Aorta (tissue), 5 donors: ENCODE measurements at regions not wholly inside any gene's neighbourhood (a gene's known extent, or its start where the extent isn't known, plus 50 kb on each side); places are given as distances from the start of the nearest gene placed in this dataset.

Experiments used
- ATAC-seq: fragments of 200-7000 bp; cut with Tn5 transposase; one replicate; pipeline ENCODE4 v1.9.1; 2022; ENCODE audit warnings: moderate library complexity; ENCODE audit not compliant: low FRiP score
- DNase-seq, 2 donors: peaks; one replicate each; pipeline ENCODE4 v3.0.0-alpha.2; 2020
- H3K27ac ChIP-seq, 2 donors: one replicate each; pipeline ENCODE4 v1.5.1; 2013; ENCODE audit warnings: low read length in 2 of 2, mild to moderate bottlenecking in 2 of 2, moderate library complexity in 2 of 2, control low read depth in 1 of 2, inconsistent platforms in 1 of 2, low read depth in 1 of 2
- H3K27me3 ChIP-seq, 2 donors: one replicate each; pipeline ENCODE4 v1.6.1; 2013; ENCODE audit warnings: control low read depth in 1 of 2, low read length in 1 of 2, mild to moderate bottlenecking in 1 of 2, moderate library complexity in 1 of 2; ENCODE audit not compliant: insufficient read depth in 2 of 2, control insufficient read depth in 1 of 2
- H3K36me3 ChIP-seq, 2 donors: one replicate each; pipeline ENCODE4 v1.6.1; 2013; ENCODE audit warnings: control low read depth in 1 of 2, low read length in 1 of 2, mild to moderate bottlenecking in 1 of 2; ENCODE audit not compliant: insufficient read depth in 2 of 2, control insufficient read depth in 1 of 2
- H3K4me1 ChIP-seq, 2 donors: one replicate each; pipeline ENCODE4 v1.6.1; 2013; ENCODE audit warnings: low read length in 2 of 2, control low read depth in 1 of 2, mild to moderate bottlenecking in 1 of 2, moderate library complexity in 1 of 2; ENCODE audit not compliant: insufficient read depth in 2 of 2, control insufficient read depth in 1 of 2
- H3K4me3 ChIP-seq, 2 donors: one replicate each; pipeline ENCODE4 v1.5.1; 2013; ENCODE audit warnings: low read length in 2 of 2, control low read depth in 1 of 2, mild to moderate bottlenecking in 1 of 2
- H3K9me3 ChIP-seq: one replicate; pipeline ENCODE4 v1.6.1; 2013; ENCODE audit warnings: mild to moderate bottlenecking, low read length; ENCODE audit not compliant: control insufficient read depth
- WGBS, 2 donors: extraction: QIAGEN DNeasy Blood & Tissue Kit; methylation state at CpG; one replicate each; pipeline ENCODE4 v1.1.7; 2013; 5-methylcytosine and 5-hydroxymethylcytosine counted together
- intact Hi-C, 2 donors: fragments of 100-400 bp; cut with DNase I; formaldehyde crosslinking; loops; one replicate each; pipeline versions ENCODE4 v1.14.2 to v1.15.0; 2022
- donor health status: healthy with polysubstance abuse.
- donor health status: Bipolar disorder and iron deficiency.
- donor health status: DM: no; HTN: no; CAD: no.
- donor health status: DM: no; HTN: no; CAD: no.
- donor health status: DM: yes; HTN: yes; CAD: no.

DNA sequence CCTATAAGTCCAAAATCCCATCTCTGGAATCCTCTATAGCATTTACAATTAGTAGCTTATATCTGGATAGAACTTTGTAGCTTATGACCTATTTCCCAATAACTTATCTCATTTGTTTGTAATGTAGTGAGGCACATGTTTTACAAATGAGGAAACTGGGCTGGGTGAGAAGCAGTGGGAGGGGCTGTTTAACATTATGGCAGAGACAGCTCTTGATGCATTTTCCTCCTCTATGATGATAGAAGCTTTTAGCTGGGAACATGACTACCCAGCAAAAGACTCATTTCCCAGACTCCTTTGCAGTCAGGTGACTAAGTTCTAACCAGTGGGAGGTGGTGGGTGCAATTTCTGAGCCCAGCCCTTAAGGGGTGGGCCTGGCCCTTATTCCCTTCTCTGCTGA is 179.7 kb downstream of the TTC8 start:
- H3K27me3 ChIP-seq, result peaks cover 0 to under 1% of the 10 kb centered on the region in 2 donors
- ATAC-seq (no peak), DNase-seq (no peak)
- H3K27ac ChIP-seq, result no peak overlapping the region
- no peak overlapping the region for H3K4me3 ChIP-seq
- intact Hi-C loops, result no loop called here
- H3K4me1 ChIP-seq, result no peaks in the 10 kb centered on the region
- peaks cover under 1% of the 10 kb centered on the region for H3K9me3 ChIP-seq
- H3K36me3 ChIP-seq, result no peaks in the 10 kb centered on the region

DNA sequence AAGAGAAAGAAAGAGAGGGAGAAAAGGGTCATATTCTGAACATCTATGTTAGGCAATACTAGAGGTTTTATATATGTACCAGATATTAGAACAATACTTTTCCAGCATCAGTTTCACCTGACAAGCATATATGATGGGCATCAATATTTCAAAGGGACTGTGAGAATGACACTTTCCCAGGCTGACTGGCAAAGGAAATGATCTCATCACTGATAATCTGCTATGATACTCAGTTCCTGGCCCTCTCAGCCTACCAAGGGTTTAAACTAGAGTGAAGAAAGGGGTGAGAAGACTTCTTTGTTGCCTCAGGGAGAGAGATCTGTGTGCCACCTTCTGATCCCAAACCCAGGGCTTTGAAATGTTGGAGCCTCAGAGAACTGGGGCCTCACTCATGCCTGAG is 183.5 kb downstream of the TTC8 start:
- Histone ChIP-seq H3K27ac (no peak overlapping the region), H3K36me3 (no peaks in the 10 kb centered on the region), H3K4me1 (no peaks in the 10 kb centered on the region), H3K9me3 (no peaks in the 10 kb centered on the region), H3K4me3 (no peak overlapping the region), H3K27me3 (no peaks in the 10 kb centered on the region)
- DNase-seq, result no peak
- intact Hi-C loops, result no loop called here
- ATAC-seq, result no peak

DNA sequence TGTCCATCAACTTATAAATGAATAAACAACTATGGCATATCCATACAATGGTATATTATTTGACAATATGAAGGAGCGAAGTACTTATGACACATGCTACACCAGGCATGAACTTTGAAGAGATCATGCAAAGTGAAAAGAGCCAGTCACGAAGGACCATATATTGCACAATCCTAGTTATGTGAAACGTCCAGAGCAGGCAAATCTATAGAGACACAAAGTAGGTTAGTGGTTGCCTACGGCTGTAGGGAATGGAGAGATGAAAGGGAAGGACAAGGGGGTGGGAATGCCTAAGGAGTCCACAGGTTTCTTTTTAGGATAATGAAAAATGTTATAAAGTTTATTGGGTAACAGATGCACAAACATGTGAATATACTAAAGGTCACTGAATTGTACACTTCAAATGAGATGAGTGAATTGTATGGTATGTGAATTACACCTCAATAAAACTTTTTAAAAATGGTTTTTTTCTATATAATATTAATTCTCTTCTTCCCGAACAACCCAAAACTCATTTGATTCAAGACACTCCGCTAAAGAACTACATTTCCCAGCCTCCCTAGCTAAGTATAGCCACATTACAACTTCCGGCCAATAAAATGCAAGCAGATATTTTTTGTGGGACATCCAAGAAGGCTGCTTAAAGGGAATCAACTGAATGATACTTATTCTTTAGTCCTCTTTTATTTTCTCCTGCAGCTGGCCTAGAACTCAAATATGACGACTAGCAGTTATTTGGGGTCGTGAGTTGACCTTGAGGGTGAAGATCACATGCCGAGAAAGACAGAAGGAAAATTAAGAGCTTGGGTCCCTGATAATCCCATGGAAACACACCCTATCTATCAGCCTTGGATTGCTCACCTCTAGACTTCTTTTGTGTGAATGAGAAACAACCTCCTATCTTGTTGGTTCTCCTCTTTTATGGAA is 187.2 kb downstream of the TTC8 start:
- ATAC-seq, result no peak
- H3K4me3 ChIP-seq, result no peak overlapping the region

DNA sequence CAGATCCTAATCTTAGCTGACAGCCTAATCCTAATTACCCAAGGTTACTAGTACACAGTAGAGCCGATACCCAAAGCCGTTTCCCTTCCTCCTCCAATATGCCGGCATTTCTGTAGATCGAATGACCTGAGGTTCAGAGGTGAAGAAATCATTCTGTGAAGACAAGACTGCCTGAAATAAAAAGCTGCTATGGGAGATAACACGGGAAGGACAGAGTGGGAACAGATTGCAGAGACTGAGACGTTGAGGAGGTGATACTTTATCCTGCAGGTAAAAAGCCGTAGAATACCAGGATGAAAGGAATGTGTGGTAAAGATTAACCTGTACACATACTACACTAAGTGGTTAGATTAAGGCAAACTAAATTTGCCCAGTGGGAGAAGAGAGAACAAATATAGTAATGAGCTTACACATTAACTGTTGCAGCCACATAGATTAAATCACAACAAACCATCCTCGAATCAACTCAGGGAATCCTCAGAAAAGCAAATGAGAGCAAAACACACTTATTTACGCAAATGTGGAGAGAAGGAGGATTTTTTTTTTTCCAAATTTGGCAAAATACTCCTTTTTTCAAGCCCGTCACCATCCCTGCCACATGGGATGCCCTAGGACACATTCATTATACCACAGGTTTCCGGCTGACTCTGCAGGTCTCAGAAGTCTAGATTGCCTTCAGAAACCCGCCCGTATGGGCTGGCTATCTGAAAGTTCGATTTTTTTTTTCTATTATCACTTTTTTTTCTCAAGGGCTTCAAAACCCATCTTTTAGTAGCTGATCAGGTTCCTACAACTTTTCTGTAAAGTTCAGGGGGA is 188.0 kb downstream of the TTC8 start:
- DNase-seq, result no peak
- Histone ChIP-seq H3K4me1 (no peaks in the 10 kb centered on the region), H3K9me3 (no peaks in the 10 kb centered on the region), H3K4me3 (no peak overlapping the region), H3K27ac (no peak overlapping the region), H3K36me3 (no peaks in the 10 kb centered on the region), H3K27me3 (no peaks in the 10 kb centered on the region)
- 79 to 84% methylated on average over 14 of the region's 14 CpGs for WGBS, 2 donors
- no peak for ATAC-seq
- intact Hi-C loops, result no loop called here

More for the DNA sequence above, 187.2 kb downstream of the TTC8 start:
- Histone ChIP-seq H3K27me3 (no peaks in the 10 kb centered on the region), H3K4me1 (no peaks in the 10 kb centered on the region), H3K9me3 (no peaks in the 10 kb centered on the region), H3K27ac (no peak overlapping the region), H3K36me3 (no peaks in the 10 kb centered on the region)
- intact Hi-C loops, result no loop called here
- DNase-seq, result no peak
- WGBS, 2 donors, result 79 to 80% methylated on average over 10 of the region's 10 CpGs

DNA sequence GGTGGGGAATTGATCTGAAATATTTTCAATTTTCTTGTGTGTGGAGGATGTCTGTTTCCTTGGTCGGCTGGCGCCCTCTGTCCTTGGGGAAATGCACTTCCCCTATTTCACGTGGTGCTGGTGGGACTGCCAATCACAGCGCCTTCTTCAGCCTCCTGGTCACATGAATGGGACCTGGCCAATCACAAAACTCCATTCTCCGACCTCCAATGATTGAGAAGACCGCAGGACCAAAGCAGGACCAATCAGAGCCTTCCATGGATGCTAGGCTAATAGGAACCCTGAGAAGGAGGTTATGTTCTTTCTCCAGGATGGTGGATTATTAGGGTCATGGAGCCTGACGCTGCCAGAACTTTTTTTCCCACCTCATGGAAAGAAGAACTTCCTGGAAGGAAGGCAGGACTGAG is 188.7 kb downstream of the TTC8 start:
- no peak overlapping the region for H3K4me3 ChIP-seq
- no peak for DNase-seq
- no peaks in the 10 kb centered on the region for H3K36me3 ChIP-seq
- no peaks in the 10 kb centered on the region for H3K4me1 ChIP-seq
- 66 to 68% methylated on average over 7 of the region's 7 CpGs for whole genome bisulfite sequencing, 2 donors
- H3K9me3 ChIP-seq, result no peaks in the 10 kb centered on the region
- intact Hi-C loops, result no loop called here
- H3K27me3 ChIP-seq, result no peaks in the 10 kb centered on the region
- ATAC-seq, result no peak
- H3K27ac ChIP-seq, result no peak overlapping the region

DNA sequence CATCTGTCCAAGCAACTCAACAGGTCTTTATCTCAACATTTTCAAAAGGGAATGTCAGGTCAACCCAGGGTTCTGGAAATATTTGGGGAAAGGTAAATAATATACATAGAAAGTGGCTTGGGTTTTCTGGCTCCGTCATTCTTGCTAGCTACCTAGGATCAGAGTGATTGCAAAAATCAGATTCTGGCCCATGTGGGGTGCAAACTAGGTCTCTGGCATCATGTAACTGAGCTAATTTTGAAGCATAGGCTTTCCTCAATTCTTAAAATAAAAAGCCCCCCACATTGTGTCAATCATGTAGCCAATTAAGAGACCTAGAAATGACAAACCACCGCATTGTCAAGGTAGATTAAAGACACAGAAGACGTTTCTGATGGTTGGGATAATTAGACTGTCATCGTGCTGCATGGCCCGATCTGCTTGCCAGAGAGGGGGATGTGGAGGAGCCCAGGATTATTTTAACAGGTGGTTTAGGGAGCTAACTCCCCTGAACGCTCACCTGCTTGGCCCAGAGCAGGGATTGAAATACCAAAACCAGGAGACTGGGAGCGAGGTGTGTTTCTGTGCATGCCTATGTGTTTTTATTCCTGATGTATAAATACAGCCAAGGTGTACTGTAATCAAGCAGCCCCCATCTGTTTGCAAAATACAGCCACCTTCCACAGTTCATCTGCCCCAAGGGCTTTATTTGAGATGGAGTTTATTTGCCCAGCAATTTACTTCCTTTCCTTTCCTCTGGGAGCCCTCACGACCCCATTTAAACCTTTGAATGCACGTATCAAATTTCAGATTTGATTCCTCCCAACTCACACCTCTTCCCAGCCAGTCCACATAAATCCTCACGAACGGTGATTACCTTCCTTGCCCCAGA is 189.5 kb downstream of the TTC8 start:
- intact Hi-C loops, result no loop called here
- WGBS, 2 donors, result 49 to 54% methylated on average over 11 of the region's 11 CpGs
- no peaks in the 10 kb centered on the region for H3K27me3 ChIP-seq
- H3K4me1 ChIP-seq, result no peaks in the 10 kb centered on the region
- H3K27ac ChIP-seq, result no peak overlapping the region
- H3K4me3 ChIP-seq, result no peak overlapping the region
- DNase-seq (no peak), ATAC-seq (no peak)
- H3K36me3 ChIP-seq, result no peaks in the 10 kb centered on the region
- no peaks in the 10 kb centered on the region for H3K9me3 ChIP-seq

DNA sequence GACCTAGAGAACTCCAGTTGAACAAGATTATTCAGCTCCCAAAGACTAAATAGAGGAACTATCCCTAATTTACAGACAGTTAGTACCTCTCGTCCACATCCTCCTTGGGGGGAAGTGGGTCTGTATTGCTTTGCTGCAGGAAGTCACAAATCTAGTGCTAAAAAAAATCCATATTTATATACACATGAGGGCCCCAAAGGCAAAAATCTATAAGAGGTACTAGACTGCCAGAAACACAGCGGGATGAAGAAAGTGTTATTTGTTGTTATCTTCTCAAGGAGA is 190.1 kb downstream of the TTC8 start:
- intact Hi-C loops, result no loop called here
- ATAC-seq, result no peak

DNA sequence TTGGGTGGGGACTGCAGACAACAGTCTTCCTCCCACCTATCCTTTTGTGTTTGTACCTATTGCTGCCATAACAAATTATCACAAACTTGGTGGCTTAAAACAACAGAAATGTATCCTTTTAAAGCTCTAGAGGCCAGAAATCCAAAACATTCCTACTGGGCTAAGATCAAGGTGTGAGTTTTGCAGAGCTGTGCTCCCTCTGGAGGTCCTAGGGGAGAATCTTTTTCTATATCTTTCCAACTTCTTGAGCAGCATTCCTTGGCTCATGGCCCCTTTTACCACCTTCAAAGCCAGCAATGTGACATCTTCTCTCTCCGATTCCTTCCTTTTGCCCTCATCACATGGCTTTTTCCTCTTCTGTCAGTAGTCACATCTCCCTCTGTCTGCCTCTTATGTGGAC is 190.6 kb downstream of the TTC8 start:
- Histone ChIP-seq H3K9me3 (no peaks in the 10 kb centered on the region), H3K4me1 (no peaks in the 10 kb centered on the region), H3K27me3 (no peaks in the 10 kb centered on the region), H3K27ac (no peak overlapping the region), H3K36me3 (no peaks in the 10 kb centered on the region), H3K4me3 (no peak overlapping the region)
- ATAC-seq, result no peak
- intact Hi-C loops, result no loop called here
- WGBS, 2 donors, result 95 to 96% methylated on average over 1 of the region's 1 CpG
- no peak for DNase-seq

More for the DNA sequence above, 190.1 kb downstream of the TTC8 start:
- H3K4me3 ChIP-seq, result no peak overlapping the region
- no peaks in the 10 kb centered on the region for H3K27me3 ChIP-seq
- no peak overlapping the region for H3K27ac ChIP-seq
- 45 to 53% methylated on average over 2 of the region's 2 CpGs for WGBS, 2 donors
- no peaks in the 10 kb centered on the region for H3K9me3 ChIP-seq
- no peaks in the 10 kb centered on the region for H3K36me3 ChIP-seq
- DNase-seq, result no peak
- no peaks in the 10 kb centered on the region for H3K4me1 ChIP-seq
